Stimulated activated naive CD8-positive, alpha-beta T cell treated with anti-CD3 and anti-CD28 coated beads, Interleukin-15, amount 100 ng/mL, for 72 hours (primary cell): ENCODE measurements at regions not wholly inside any gene's neighbourhood (a gene's known extent, or its start where the extent isn't known, plus 50 kb on each side); places are given as distances from the start of the nearest gene placed in this dataset.
A peak's percentile ranks its signal among the peaks of the same experiment; 100 is the strongest.

Experiments
- ATAC-seq: fragments of 150-1000 bp; cut with Tn5 transposase; 2 replicates; pipeline ENCODE4 v1.10.0; 2021; ENCODE audit warnings: mild to moderate bottlenecking, moderate library complexity
- DNase-seq, 2 donors: peaks; one replicate each; pipeline ENCODE4 v3.0.0; 2021 to 2022
- H3K27ac Mint-ChIP-seq, 2 donors: one replicate each; pipeline ENCODE4 v1.8.0; 2022; ENCODE audit warnings: mild to moderate bottlenecking in 2 of 2, mixed read lengths in 2 of 2, moderate library complexity in 2 of 2
- H3K27me3 Mint-ChIP-seq: one replicate; pipeline ENCODE4 v1.8.0; 2022; ENCODE audit warnings: mixed read lengths
- H3K4me1 Mint-ChIP-seq: one replicate; pipeline ENCODE4 v1.8.0; 2022; ENCODE audit warnings: mild to moderate bottlenecking, mixed read lengths
- H3K4me3 Mint-ChIP-seq, 2 donors: one replicate each; pipeline ENCODE4 v1.8.0; 2022; ENCODE audit warnings: mild to moderate bottlenecking in 2 of 2, mixed read lengths in 2 of 2, moderate library complexity in 1 of 2
- H3K9me3 Mint-ChIP-seq, 2 donors: one replicate each; pipeline ENCODE4 v1.8.0; 2022; ENCODE audit warnings: mixed read lengths in 2 of 2

DNA sequence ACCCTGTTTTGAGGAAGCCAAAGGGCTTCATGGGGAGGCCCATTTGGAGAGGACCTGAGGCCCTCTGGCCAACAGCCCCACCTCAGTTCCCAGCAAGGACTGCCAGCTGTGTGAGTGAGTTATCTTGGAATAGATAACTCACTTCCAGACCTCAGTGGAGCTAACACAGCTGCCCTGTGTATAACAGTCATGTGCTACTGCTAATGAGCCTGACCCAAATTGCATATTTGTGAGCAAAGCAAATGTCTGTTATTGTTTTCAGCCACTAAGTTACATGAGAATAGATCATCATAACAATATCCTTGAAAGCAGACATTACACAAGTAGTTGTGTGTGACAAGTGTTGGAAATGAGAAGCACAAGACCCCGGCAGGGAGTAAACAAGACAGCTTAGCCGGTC lies 355.8 kb downstream of the MCTP2 start:
- Mint-ChIP-seq H3K4me3 (no peak overlapping the region), H3K27ac (no peak overlapping the region), H3K4me1 (peaks cover 24% of the 10 kb centered on the region), H3K27me3 (peaks cover 93% of the 10 kb centered on the region), H3K9me3 (no peaks in the 10 kb centered on the region)
- DNase-seq = no peak
- ATAC-seq = no peak

DNA sequence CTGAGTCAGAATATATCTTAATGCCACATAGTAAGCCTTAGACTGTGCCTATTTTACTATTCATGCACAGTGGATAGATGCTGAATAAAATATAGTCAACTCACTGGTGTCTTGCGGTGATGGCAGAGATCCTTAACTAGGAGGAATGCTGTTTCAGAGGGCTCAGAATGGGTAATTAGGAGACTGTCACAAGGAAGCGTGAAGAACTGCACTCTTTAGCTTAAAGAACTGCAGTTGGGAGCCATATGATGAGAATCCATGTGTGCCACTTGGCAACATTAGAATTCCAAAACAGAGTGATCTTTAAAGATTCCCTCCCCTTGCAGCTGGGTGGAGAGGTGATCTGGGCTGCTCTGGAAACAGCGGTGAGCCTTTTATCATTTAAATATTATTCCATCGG lies 357.6 kb downstream of the MCTP2 start:
- Mint-ChIP-seq H3K27me3 (peaks cover 93% of the 10 kb centered on the region), H3K4me3 (no peak overlapping the region), H3K4me1 (peaks cover 20% of the 10 kb centered on the region), H3K9me3 (peaks cover 0 to 3% of the 10 kb centered on the region in 2 donors), H3K27ac (no peak overlapping the region)
- ATAC-seq (no peak), DNase-seq (no peak)

DNA sequence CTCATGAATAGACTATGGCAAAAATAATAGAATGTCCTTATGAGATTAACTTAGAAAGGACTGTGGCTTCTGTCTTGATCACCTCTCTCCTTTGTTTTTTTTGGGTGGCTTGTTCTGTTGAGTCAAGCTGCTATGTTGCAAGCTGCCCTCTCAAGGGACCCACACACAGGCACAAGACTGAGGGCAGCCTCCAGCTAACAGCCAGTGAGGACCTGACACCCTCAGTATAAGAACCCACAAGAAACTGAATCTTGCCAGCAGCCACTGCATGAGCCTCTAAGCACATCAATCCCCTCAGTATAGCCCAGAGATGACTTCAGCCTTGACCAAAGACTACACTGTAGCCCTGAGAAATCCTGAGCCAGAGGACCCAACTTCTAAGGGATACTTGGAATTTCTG lies 361.1 kb downstream of the MCTP2 start:
- Mint-ChIP-seq H3K9me3 (peaks cover 0 to 4% of the 10 kb centered on the region in 2 donors), H3K27me3 (peaks cover 84% of the 10 kb centered on the region), H3K4me3 (no peak overlapping the region), H3K27ac (no peak overlapping the region), H3K4me1 (no peaks in the 10 kb centered on the region)
- DNase-seq (no peak), ATAC-seq (no peak)

DNA sequence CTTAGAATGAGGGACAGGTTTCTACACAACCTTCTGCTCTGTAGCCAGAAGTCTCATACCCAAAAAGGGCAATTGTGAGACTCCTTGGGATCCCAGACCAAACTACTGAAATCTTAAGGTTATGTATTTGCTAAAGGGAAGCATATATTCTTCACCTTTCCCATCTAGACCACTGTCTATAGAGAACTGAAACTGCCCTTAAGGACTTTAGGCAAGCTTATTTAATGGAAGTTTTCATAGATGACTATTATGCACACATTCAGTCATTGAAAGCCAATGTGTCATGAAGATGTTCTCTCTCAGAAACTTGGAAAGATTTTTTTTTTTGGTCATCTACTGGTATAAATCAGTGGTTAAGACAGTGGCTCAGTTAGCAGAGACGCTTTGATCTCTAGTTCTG lies 365.3 kb downstream of the MCTP2 start:
- DNase-seq (no peak), ATAC-seq (no peak)
- Mint-ChIP-seq H3K9me3 (peaks cover 4 to 5% of the 10 kb centered on the region in 2 donors), H3K27me3 (peaks cover 82% of the 10 kb centered on the region), H3K4me1 (no peaks in the 10 kb centered on the region), H3K27ac (no peak overlapping the region), H3K4me3 (no peak overlapping the region)

DNA sequence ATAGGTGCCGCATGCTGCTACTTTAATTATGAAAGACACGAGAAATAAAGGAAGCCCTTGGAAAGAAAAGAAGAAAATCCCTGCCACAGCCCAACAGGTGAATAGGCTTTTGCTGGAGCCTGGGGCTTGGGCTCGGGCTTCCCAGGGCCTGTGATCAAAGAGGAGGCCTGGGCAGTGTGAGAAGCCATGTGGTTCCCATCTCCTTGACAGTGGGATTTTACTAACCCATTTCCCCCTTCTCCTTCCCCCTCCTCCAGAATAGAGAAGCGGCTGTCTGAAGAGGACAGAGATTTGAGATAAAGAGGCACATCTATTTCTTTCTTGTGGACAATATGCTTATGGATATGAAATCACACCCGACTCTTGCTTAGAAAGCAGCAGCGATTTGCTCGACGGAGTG lies 369.1 kb downstream of the MCTP2 start:
- DNase-seq = no peak
- no peak for ATAC-seq
- Mint-ChIP-seq H3K27me3 (peaks cover 80% of the 10 kb centered on the region), H3K9me3 (peaks cover 0 to 9% of the 10 kb centered on the region in 2 donors), H3K4me3 (no peak overlapping the region), H3K27ac (no peak overlapping the region), H3K4me1 (no peaks in the 10 kb centered on the region)

DNA sequence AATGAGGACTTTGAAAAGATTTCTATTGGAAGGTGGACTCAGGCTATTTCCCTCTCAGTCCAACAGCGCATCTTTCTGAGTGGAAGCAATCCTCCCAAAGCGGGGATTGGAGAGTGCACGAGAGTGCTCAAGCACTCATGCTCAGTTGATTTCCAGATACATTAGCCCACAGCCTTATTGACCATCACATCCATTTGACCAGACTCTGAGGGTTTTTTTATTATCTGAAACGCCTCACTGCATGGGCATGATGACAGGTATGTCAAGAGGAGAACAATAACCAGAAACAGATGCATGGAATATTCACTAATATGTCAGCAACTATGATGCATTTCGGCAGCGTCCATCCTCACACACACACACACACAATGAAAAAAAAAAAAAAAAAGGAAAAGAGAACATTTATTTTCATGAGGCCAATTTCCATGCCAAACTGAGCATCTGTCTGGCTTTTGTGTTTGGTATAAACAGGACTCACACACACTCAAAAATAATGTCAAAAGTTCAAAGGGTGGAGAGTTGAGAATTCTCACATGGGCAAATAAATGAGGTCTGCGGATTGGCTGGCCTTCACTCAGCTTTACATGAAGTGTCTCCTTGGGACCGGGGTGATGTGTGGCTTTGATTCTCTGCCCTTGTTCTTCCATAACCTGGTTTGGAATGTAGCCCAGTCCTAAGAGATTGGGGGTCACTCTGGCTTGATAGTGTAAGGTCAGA lies 371.6 kb downstream of the MCTP2 start:
- Mint-ChIP-seq H3K9me3 (peaks cover 0 to 10% of the 10 kb centered on the region in 2 donors), H3K27me3 (peaks cover 84% of the 10 kb centered on the region), H3K4me1 (peaks cover 12% of the 10 kb centered on the region), H3K27ac (no peak overlapping the region), H3K4me3 (no peak overlapping the region)
- ATAC-seq (no peak), DNase-seq (no peak)

DNA sequence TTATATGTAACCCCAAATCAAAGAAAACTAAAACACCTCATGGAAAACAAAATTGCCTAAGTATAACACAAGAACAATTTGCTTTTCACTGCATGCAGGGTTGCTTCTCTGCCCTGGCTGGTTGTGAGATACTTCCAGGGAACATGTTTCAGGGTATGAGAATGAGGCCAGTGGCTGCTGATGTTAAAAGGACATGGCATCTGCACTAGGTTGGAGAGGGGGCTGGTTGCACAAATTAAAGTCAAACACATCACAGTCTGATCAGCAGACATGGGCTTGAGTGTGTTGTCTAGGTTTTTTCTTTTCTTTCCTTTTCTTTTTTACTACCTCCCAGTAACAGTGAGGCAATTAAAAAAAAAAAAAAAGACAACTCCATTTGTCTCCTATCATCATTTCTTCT lies 374.9 kb downstream of the MCTP2 start:
- H3K27me3 Mint-ChIP-seq = peaks cover 73% of the 10 kb centered on the region

DNA sequence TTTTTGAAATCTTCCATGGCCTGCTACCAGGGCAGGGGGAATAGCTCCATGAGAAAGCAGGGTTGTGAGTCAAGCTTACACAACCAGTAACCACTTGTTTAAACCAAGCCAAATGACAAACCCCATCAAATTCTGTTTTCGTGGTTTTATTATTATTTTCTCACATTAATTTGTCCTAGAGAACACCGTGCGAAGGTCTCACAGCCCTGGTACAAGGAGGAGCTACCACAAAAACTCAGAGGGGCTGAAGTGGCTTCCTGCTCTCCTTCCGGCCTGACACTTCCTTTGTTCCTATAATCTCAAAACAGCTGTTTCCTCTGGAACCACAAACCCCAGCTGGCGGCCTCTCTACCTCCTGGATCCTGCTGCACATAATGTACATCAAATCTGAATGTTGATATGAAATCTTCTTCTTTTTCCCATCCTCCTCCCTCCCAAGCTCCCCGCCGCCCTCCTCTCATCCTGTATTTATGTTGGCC lies 375.9 kb downstream of the MCTP2 start:
- peaks cover 0 to 7% of the 10 kb centered on the region in 2 donors for H3K9me3 Mint-ChIP-seq
- H3K27ac Mint-ChIP-seq = peak overlapping the region; percentile 9 to 30
- H3K27me3 Mint-ChIP-seq = peaks cover 73% of the 10 kb centered on the region
- ATAC-seq = no peak
- H3K4me1 Mint-ChIP-seq = peaks cover 26% of the 10 kb centered on the region
- DNase-seq = no peak
- H3K4me3 Mint-ChIP-seq = peak overlapping the region in 1 of 2 donors; percentile 1

More for the DNA sequence above, 374.9 kb downstream of the MCTP2 start:
- Mint-ChIP-seq H3K4me1 (peaks cover 26% of the 10 kb centered on the region), H3K27ac (no peak overlapping the region), H3K4me3 (no peak overlapping the region), H3K9me3 (peaks cover 0 to 7% of the 10 kb centered on the region in 2 donors)
- DNase-seq (no peak), ATAC-seq (no peak)

DNA sequence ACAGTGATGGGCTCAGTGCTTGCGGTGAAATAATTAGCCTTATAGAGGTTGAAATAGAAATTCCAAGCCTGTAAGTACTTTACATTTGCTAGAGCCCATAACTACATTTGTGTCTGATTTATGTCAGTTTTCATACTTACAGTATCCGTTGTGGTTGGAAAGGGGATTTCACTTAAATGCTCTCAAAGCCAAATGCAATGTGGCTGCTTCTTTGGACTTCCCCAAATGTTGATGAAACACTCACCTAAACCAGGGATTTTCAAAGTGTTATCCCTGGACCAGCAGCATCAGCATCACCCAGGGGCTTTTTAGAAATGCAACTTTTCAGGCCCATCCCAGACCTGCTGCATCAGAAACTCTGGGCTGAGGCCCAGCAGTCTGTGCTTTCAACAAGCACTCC lies 378.7 kb downstream of the MCTP2 start:
- Mint-ChIP-seq H3K4me3 (no peak overlapping the region), H3K27ac (no peak overlapping the region), H3K4me1 (peaks cover 26% of the 10 kb centered on the region), H3K27me3 (peaks cover 78% of the 10 kb centered on the region), H3K9me3 (peaks cover 0 to 7% of the 10 kb centered on the region in 2 donors)
- DNase-seq (peak in 1 of 2 donors; percentile 13), ATAC-seq (peak; percentile 92)

DNA sequence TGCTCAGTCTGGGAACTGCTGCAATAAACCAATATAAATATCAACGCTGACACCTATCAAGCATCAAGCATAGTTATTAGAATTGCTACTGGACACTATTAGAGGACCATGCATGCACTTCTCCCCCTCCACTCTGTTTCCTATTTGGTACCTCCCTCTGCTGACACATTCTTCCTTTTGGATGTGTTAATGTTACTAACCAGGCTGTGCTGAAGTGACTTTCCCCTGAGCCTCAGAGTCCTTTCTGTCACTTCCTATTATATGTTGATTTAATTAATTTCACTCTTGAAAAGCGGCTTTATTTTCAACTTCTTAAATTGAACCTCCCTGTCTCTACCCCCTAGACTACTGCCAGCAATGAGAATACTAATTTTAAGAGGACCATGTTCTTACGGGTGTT lies 379.1 kb downstream of the MCTP2 start:
- H3K27ac Mint-ChIP-seq = no peak overlapping the region
- peaks cover 26% of the 10 kb centered on the region for H3K4me1 Mint-ChIP-seq
- ATAC-seq (peak; percentile 61), DNase-seq (no peak)
- no peak overlapping the region for H3K4me3 Mint-ChIP-seq
- H3K9me3 Mint-ChIP-seq = peaks cover 0 to 3% of the 10 kb centered on the region in 2 donors
- peaks cover 78% of the 10 kb centered on the region for H3K27me3 Mint-ChIP-seq

DNA sequence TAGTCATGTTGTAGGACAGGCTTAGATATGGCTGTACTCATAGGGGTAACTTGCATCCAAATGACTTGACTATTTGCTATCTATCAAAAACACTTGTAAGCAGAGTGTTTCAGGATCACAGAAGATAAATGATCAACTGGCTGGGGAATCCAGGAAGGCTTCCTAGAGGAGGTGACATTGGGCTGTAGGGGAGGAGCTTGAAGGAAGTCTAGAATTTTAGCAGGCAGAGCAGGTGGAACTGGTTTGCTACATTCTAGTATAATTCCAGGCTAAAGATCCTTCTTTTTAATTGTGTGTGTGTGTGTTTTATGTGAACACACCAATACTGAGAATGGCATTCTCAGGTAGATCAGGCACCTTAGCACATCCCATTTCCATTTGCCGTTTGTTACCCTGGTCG lies 380.3 kb downstream of the MCTP2 start:
- no peak for ATAC-seq
- H3K4me3 Mint-ChIP-seq = no peak overlapping the region
- H3K27ac Mint-ChIP-seq = no peak overlapping the region
- no peaks in the 10 kb centered on the region for H3K9me3 Mint-ChIP-seq
- peaks cover 68% of the 10 kb centered on the region for H3K27me3 Mint-ChIP-seq
- DNase-seq = no peak
- peaks cover 26% of the 10 kb centered on the region for H3K4me1 Mint-ChIP-seq

DNA sequence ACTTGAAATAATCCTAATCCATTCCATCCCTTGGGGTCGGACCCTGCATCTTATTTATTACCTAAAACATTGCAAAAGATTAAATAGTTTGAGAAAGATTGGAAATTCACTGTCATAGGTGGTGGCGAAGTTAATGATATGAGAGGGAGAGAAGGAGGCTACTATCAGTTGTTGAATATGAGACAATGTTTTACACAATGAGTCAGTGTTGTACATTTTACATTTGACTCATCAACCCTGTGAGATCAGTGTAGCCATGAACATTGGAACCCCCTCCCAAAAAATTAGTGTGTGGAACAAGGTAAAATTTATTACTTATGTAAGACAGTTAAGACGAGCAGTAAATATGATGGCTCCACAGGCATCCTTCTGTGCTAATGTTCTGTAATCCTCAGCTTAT lies 384.3 kb downstream of the MCTP2 start:
- H3K9me3 Mint-ChIP-seq = no peaks in the 10 kb centered on the region
- peaks cover 48% of the 10 kb centered on the region for H3K27me3 Mint-ChIP-seq
- H3K4me3 Mint-ChIP-seq = no peak overlapping the region
- H3K27ac Mint-ChIP-seq = no peak overlapping the region
- peaks cover 1% of the 10 kb centered on the region for H3K4me1 Mint-ChIP-seq
- ATAC-seq (no peak), DNase-seq (no peak)

DNA sequence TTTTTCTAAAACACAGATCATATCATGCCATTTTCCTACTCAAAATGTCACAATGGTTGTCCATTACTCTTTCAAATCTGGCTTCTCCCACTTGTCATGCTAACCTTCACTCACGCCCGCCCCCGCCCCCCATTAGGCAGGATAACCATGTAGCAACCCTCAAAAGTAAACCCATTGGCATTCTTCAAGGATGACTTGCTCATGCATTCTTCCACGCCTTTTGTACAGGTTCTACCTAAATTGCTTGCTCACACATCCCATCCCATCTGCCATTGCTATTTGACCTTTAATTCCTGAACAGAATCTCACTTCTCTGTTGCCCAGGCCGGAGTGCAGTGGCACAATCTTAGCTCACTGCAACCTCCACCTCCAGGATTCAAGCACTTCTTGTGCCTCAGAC lies 389.3 kb downstream of the MCTP2 start:
- Mint-ChIP-seq H3K4me3 (no peak overlapping the region), H3K27ac (no peak overlapping the region), H3K27me3 (peaks cover 7% of the 10 kb centered on the region), H3K9me3 (no peaks in the 10 kb centered on the region), H3K4me1 (no peaks in the 10 kb centered on the region)
- no peak for ATAC-seq
- no peak for DNase-seq

DNA sequence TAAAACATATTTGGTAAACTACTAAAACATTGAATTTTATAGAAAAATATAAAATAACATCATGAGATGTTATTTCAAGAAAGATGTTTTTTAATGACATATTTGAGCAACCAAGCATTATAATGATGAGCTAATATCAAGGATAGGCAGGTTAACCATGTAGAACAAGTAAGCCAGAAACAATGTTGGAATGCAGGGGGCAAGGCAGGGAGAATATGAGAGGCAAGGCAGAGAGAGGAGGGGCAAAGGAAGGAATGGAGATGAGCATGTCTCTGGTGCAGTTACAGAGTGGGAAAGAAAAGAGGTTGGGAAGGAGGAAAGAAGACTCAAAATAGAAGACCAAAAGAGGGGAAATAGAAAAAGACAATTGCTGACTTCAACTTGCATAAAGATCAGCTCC lies 390.4 kb downstream of the MCTP2 start:
- Mint-ChIP-seq H3K9me3 (no peaks in the 10 kb centered on the region), H3K4me3 (no peak overlapping the region), H3K27ac (no peak overlapping the region), H3K4me1 (no peaks in the 10 kb centered on the region), H3K27me3 (peaks cover 7% of the 10 kb centered on the region)
- ATAC-seq = no peak
- DNase-seq = no peak

DNA sequence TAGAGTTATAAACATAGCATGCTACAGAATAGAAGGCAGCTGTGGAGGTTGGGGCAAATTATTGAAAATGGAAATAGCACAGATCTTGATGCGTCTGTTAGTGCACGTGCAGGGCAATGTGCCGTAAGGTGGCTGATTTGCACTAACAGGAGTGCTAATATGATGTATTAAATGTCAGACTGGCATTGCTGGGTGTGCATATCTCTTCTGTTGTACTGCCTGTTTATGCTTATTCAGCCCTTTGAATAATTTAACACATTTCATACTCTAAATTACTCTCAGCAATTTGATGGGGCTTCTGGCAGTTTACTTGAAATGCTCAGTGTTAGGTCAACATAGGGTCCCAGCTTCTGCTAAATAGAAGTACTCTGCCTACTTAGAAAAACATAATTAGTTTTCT lies 395.6 kb downstream of the MCTP2 start:
- H3K4me3 Mint-ChIP-seq = no peak overlapping the region
- ATAC-seq (no peak), DNase-seq (no peak)
- no peak overlapping the region for H3K27ac Mint-ChIP-seq
- peaks cover 18% of the 10 kb centered on the region for H3K27me3 Mint-ChIP-seq
- peaks cover 7% of the 10 kb centered on the region for H3K4me1 Mint-ChIP-seq
- H3K9me3 Mint-ChIP-seq = no peaks in the 10 kb centered on the region

DNA sequence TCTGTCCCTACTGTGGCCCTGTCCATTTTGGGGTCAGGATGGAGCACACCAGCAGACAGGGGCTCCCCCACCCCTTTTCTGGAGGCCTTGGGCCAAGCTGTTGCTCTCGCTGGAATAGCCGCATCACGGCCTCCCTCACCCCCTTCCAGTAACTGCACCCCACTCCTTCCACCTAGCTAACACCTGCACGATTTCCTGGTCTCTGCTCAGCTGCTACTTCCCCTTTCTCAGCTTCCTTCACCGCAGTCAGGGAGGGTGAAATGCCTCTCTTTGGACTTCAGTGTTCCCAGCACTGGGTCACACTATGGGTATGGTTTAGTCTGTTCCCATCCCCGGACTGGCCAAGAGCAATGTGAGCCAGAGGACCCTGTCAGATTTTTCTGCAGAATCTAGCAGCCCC lies 400.2 kb downstream of the MCTP2 start:
- Mint-ChIP-seq H3K4me3 (no peak overlapping the region), H3K27ac (no peak overlapping the region), H3K4me1 (peaks cover 7% of the 10 kb centered on the region), H3K9me3 (no peaks in the 10 kb centered on the region), H3K27me3 (peaks cover 45% of the 10 kb centered on the region)
- ATAC-seq (peak; percentile 42), DNase-seq (no peak)

DNA sequence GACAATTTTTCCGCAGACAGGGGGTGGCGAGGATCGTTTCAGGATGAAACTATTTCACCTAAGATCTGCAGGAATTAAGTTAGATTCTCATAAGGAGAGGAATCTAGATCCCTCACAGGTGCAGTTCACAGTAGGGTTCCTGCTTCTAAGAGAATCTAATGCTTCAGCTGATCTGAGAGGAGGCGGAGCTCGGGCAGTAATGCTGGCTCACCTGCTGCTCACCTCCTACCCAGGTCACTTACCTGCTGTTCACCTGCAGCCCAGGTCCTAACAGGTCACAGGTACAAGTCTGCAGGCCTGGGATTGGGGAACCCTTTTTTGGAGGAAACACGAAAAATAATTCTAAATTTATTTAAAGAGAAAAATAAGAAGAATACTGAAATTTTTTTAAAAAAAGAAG lies 406.8 kb downstream of the MCTP2 start:
- H3K4me3 Mint-ChIP-seq = no peak overlapping the region
- no peaks in the 10 kb centered on the region for H3K4me1 Mint-ChIP-seq
- no peak for ATAC-seq
- DNase-seq = no peak
- H3K27ac Mint-ChIP-seq = no peak overlapping the region
- peaks cover 40% of the 10 kb centered on the region for H3K27me3 Mint-ChIP-seq
- no peaks in the 10 kb centered on the region for H3K9me3 Mint-ChIP-seq
